HT1080 (cell line): ENCODE measurements at regions not wholly inside any gene's neighbourhood (a gene's known extent, or its start where the extent isn't known, plus 50 kb on each side); places are given as distances from the start of the nearest gene placed in this dataset.

Source experiments
- DNase-seq: peaks from one replicate; pipeline ENCODE4 v3.0.0-alpha.2; 2015; ENCODE audit warnings: low read depth

- DNase-seq: no peak
Measured at GRCh38 chr1:213643360-213643759, 344.4 kb upstream of the PROX1 start.

DNA sequence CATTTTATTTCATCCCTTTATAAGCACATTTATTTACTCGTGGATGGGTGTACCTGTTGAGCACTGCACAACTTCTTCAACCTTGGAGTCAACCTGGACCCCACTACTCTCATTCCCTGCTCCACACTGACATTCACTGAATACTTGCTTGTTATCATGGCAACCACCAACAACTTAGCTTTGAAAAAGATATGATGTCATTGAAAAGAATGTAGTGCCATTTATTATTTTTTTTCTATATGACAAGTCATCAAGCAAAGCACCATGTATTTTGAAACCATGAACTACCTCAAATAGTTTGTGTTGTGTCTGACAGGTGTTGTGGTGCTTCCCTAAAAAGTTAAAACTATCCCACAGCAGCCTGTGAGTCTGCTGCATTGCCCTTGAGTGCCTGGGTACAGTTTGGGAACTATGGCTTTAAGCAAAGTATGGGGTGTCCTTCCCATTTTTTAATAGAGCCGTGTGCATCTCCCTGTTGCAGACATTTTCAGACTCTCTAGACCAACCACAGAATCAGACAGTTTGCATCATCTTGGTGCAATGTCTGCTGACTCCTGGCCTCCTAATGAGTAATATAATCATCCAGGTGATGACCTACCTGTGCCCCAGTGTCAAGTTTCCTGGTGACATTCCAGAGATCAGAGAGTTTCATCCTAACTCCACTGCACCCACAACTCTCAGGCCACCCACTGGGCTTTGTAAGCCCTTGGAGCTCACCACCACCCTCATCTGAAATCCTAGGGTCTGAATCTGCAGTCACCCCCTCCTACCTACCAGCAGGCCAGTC, 339.7 kb upstream of the PROX1 start:
- no peak for DNase-seq

DNA sequence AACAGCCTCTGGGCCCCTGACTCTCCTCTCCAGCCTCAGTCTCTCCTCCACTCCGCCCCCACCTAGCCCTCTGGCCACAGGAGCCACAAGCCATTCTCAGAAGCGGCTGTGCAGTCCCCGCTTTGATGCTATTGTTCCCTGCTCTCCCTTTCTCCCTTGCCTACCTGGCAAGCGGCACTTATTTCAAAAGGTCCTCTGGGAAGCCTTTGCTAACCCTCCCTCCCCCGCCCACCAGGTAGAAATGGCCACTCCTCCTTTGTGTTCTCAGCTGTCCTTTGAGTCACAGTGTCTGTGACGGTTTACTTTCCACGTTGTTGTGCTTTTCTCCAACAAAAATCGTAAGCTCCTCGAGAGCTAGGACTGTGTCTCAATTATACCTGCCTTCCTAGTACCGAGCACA, 338.4 kb upstream of the PROX1 start:
- no peak for DNase-seq

DNA sequence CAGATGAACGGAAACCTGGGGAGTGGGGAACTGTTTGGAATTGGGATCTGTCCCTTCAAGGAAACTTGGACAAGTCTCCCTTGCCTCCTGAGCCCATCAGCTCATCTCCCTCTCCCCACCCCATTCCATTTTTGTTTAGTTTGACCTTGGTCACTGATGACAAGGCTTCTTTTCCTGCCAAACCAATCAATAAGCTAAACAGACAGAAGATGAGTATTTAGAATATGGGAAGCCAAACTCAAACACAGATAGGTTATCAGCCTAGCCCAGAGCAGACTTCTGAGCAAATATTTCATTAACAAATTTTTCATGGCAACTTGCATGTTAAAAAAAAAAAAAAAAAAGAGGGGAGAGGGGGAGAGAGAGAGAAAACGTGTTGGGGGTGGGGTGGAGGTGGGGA, 337.2 kb upstream of the PROX1 start:
- DNase-seq: no peak

DNA sequence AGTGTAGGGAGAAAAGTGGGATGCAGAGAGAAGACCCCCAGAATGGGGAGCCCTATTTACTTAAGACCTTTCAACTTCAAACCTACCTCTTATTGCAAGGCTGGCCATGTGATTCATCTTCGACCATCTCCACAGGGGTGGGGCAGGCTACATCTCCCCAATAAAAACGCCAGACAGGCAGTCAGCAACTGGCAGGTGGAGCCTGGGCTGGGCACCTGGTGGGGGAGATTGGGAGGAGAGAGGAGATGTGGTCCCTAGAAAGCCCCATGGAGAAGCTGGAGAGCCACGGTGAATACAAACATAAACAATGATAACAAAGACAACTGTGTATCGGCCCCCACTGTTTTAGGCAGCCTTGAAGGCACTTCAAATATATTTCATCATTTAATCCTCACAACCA, 336.7 kb upstream of the PROX1 start:
- DNase-seq: no peak

DNA sequence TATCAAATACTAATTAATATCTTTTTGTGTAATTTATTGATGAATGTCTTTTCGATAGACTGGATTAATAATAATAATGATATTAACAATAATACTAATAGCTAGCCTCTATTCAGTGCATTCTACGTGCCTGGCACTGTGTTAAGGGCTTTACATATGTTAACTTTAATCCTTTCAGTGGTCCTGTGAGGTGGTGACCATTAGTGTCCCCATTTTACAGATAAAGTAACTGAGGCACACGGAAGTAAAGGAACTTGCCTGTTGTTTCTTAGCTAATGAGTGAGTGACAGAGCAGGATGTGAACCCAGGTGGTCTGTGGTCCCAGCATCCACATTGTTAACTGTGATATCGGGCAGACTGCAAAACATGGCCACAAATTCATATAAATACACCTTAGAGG, 335.7 kb upstream of the PROX1 start:
- no peak for DNase-seq

DNA sequence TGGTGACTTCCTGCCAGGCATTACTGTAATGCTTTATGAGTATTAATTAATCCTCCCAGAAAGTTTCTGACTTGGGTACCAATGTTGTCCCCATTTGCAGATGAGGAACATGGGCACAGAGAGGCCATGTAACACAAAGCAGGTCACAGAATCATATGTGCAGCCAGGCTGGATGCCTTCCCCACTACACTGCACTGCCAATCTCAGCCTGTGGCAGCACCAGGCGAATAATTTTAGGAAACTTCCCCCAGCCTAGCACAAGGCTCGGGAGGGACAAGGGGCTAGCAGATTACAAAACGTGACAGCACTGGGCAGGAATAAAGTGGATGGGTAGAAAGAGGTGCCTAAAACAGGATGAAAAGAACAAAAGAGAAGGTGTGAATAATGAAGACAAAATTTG, 331.7 kb upstream of the PROX1 start:
- DNase-seq: no peak

- DNase-seq: no peak
Measured at GRCh38 chr1:213656503-213656902, 331.3 kb upstream of the PROX1 start.

GRCh38 chr1:213657013-213657412, 330.8 kb upstream of the PROX1 start:
- no peak for DNase-seq

DNA sequence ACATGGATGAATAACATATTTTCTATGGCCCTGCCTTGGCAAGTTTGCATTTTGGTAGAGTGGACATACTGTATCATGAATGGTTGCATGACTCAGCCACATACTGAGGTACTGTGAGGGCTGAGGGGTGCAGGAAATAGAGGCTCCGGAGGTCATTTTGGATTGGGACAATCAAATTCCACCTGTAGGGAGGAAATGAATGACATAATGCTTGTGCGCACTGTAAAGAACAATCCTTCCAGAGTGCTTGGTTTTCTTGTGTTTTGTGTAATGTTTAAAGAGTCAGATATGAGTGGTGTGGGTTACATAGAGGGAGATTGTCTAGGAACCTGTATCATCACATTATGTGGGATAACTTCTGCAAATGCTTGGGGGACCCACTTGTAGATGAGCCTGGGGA, 329.9 kb upstream of the PROX1 start:
- no peak for DNase-seq

- DNase-seq: no peak
Measured at GRCh38 chr1:213658457-213658856, 329.3 kb upstream of the PROX1 start.

DNA sequence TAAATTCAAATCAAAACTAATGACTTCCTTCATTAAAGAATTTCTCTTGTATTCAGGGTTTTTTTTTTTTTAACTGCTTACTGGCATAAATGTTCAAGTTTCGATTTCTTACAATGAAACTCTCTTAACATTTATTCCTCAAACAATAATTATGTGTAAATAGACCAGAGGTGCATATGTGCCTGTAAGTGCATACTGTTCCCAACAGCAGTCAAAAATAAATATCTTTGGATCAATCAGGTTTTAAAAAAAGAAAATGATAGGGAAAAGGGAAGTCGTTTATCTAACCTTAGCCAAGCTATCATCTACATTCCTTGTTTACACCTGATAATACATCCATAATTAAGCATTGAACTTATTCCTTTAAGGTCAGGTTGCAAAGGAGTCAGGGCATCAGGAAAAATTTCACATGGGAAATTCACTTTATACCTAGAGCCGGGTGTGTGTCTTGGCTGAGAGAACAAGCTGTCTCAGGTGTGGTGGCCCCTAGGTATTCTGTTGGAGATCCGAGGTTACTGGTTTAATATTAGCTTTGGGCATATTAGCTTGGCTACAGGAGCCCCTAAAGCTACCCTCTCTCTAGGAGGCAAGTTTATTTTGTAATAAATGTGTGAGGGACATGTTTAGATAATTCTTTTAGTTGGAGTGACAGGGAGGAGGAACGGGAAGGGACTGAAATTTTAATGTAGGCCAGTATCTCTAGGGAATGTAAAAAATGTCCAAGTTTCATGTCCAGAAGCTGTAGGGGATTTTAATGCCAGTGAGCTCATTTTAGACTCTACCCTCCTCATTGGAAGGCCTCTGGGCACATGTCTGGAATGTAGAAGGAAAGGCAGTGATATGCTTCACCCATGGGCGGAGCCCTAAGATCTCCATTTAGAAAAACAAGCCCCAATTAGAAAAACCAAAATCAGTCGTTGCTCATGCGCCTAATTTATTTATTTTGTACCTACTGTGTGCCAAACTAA, 327.9 kb upstream of the PROX1 start:
- no peak for DNase-seq

GRCh38 chr1:213661302-213661701, 326.5 kb upstream of the PROX1 start:
- peak; percentile 0 for DNase-seq

GRCh38 chr1:213666113-213666512, 321.7 kb upstream of the PROX1 start:
- DNase-seq: no peak

GRCh38 chr1:213666922-213667321, 320.9 kb upstream of the PROX1 start:
- DNase-seq: no peak

DNA sequence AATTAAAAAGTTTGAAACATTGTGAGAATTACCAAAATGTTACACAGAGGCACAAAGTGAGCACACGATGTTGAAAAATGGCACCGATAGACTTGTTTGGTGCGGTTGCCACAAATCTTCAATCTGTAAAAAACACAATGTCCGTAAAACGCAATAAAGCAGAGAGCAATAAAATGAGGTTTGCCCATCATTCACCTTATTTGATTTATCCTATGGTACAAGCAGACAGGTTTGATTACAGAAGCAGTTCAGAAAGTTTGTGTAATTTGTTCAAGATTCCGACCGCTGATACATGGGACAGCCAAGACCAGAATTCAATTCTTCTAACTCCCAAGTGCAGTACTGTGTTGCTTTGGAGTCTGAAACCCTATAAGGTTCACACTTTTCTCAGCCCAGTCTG, 318.3 kb upstream of the PROX1 start:
- DNase-seq: no peak

DNA sequence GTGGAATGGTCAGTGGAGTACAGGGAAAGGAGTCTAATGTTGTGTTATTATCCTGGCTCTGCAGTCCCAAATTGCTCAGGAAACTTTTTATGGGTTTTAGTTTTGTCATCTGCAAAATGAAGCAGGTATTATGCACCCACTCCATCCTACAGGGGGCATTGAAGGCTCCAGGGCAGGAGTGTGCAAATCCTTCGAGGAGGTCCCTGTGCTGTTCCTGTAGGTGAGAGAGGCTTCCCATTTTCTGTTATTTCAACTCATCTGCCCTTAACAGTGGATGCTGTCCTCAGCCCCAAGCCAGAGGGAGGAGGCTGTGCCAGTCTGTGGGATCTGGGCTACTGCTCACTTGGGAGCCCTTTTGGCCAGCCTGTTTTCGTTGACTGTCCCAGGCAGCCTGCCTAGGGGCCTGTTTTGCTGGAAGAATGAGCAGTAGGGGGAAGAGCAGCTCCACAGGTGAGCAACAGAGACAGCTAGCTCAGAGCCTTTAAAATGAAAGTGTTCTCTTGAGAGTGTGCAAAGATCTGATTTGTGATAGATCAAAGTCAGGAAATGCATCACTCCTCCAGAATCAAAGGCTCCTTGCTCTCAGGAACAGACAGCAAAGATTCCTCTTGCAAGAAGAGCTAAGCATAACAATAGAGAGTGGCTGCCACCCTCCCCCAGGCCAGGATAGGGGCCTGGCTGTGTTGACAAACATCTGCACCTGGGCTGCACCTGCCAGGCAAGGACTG, 317.6 kb upstream of the PROX1 start:
- no peak for DNase-seq

- DNase-seq: no peak
Measured at GRCh38 chr1:213670692-213671023, 317.1 kb upstream of the PROX1 start.

DNA sequence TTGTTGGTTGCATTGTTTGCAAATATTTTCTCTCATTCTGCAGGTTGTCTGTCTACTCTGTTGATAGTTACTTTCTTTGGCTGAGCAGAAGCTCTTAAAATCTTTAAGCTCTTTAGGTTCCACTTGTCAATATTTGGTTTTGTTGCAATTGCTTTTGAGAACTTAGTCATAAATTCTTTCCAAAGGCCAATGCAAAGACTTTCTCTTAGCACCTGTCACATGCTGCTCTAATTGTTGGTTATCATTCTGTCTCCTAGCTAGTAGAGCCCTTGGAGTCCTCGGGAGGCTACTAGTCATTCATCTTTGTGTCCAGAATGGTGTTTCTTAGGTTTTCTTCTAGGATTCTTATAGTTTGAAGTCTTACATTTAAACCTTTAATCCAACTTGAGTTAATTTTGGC, 312.7 kb upstream of the PROX1 start:
- no peak for DNase-seq

- no peak for DNase-seq
Measured at GRCh38 chr1:213676736-213677135, 311.0 kb upstream of the PROX1 start.

GRCh38 chr1:213678348-213678747, 309.4 kb upstream of the PROX1 start:
- DNase-seq: no peak

DNA sequence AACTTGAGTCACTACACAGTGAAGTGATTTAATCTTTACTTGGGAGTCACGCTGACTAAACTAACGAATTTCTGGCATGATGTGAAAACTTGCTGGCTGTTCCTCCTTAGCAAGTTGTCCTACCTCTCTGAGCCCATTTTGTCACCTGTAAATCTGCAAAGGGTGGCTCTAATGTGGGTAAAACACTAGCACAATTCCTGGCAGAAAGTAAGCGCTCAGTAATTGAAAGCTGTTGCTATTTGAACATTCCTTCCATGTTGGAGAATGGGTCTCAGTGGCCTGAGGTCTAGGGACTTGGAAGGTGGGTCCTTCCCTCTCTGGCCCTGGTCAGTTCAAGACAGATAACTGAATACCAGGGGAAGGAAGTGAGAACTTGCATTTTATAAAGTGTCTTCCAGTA, 309.0 kb upstream of the PROX1 start:
- no peak for DNase-seq
